ENCODE measurements at regions not wholly inside any gene's neighbourhood (a gene's known extent, or its start where the extent isn't known, plus 50 kb on each side); places are given as distances from the start of the nearest gene placed in this dataset.

DNA sequence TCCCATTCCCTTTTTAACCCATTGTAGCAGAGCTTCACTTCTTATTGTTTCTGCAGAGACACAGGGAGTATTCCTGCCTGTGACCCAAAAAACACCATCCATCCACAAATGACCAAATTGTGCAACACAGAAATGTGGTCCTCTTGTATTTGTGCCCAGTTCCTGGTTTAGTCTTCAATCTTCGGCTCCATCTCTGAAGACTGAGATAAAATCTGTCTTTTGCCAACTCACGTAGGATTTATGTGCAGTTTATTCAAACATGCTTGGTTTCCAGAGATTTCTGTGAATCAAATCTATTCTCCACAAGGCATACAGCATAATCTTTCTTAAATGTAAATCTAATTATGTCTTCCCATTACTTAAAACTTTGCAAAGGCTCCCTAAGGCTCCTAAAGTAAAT, 307.0 kb downstream of the AASDHPPT start:
- Histone ChIP-seq H3K4me1 (ENCODE audit: control insufficient read depth, insufficient read depth, low read length) (peaks cover 9% of the 10 kb centered on the region), H3K9ac (ENCODE audit: low read depth, low read length) (no peak overlapping the region), H3K4me3 (ENCODE audit: low read depth, low read length) (no peak overlapping the region), H3K27ac (ENCODE audit: low read depth, low read length) (no peak overlapping the region), H3K36me3 (ENCODE audit: control insufficient read depth, insufficient read depth, low read length) (no peaks in the 10 kb centered on the region), H3K9me3 (ENCODE audit: control insufficient read depth, insufficient read depth, low read length) (no peaks in the 10 kb centered on the region), H3K27me3 (ENCODE audit: control insufficient read depth, insufficient read depth, low read length) (no peaks in the 10 kb centered on the region)

DNA sequence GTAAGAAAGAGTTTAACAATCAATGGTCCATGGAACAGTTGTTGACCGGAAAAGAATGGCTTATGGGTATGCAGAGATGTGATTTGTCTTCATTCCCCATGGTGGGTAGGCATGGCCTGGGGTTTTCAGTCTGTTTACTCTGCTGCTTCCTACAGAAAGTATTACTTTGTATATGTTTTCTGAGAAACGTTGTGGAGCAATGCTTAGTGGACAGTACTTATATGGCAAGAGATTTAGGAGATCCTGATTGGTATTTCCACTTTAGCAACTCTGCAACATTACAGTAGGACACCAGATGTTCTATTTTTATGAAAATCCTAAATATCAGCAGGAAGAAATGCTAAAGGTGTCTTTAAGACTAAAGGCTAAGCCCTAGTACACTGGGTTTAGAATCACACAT, 309.1 kb downstream of the AASDHPPT start:
- H3K27me3 ChIP-seq (ENCODE audit: control insufficient read depth, insufficient read depth, low read length) = no peaks in the 10 kb centered on the region
- 0 out of 2 replicates have a peak, but pooled peaks cover 6% of the 10 kb centered on the region for H3K9me3 ChIP-seq (ENCODE audit: control insufficient read depth, insufficient read depth, low read length)
- no peak overlapping the region for H3K27ac ChIP-seq (ENCODE audit: low read depth, low read length)
- H3K36me3 ChIP-seq (ENCODE audit: control insufficient read depth, insufficient read depth, low read length) = no peaks in the 10 kb centered on the region
- H3K4me3 ChIP-seq (ENCODE audit: low read depth, low read length) = no peak overlapping the region
- H3K4me1 ChIP-seq (ENCODE audit: control insufficient read depth, insufficient read depth, low read length) = peaks cover 26% of the 10 kb centered on the region
- no peak overlapping the region for H3K9ac ChIP-seq (ENCODE audit: low read depth, low read length)

DNA sequence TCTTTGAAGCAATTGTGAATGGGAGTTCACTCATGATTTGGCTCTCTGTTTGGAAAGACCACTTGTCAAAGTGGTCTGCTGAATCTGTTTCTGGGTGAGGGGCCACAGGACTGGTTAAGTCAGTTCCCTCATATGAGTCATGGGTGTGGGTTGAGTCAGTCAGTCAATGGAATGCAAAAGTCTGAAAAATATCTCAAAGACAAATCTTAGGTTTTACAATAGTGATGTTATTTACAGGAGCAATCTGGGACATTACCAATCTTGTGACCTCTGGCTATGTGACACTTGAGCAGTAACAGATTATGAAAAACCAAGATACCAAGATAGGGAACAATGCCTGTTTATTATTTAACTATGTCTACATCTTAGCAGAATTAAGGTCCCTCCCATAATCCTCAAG, 311.6 kb downstream of the AASDHPPT start:
- Histone ChIP-seq H3K27me3 (ENCODE audit: control insufficient read depth, insufficient read depth, low read length) (no peaks in the 10 kb centered on the region), H3K27ac (ENCODE audit: low read depth, low read length) (no peak overlapping the region), H3K4me1 (ENCODE audit: control insufficient read depth, insufficient read depth, low read length) (peaks cover 35% of the 10 kb centered on the region), H3K4me3 (ENCODE audit: low read depth, low read length) (no peak overlapping the region), H3K9ac (ENCODE audit: low read depth, low read length) (no peak overlapping the region), H3K36me3 (ENCODE audit: control insufficient read depth, insufficient read depth, low read length) (no peaks in the 10 kb centered on the region), H3K9me3 (ENCODE audit: control insufficient read depth, insufficient read depth, low read length) (0 out of 2 replicates have a peak, but pooled peaks cover 6% of the 10 kb centered on the region)

DNA sequence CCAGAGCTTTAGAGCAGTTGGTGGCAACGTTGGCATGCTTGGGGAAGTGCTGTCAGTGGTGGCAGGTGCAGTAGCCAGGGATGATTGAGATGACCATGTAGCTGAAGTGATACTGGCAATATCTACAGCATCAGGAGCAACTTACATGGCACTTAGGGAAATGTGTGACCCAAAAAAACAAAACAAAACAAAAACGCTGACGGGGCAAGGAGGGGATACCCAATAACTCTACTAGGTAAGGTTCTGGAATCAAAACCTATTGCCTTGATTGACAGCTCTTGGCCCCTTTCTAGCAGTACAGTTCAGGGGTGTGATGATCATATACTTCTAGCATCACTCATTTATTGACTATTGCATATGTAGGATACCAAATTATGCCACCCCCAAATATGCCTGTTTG, 312.6 kb downstream of the AASDHPPT start:
- H3K4me1 ChIP-seq (ENCODE audit: control insufficient read depth, insufficient read depth, low read length) = peaks cover 26% of the 10 kb centered on the region
- H3K4me3 ChIP-seq (ENCODE audit: low read depth, low read length) = no peak overlapping the region; the same call in 1 of the 2 replicates
- no peak overlapping the region for H3K27ac ChIP-seq (ENCODE audit: low read depth, low read length)
- H3K9me3 ChIP-seq (ENCODE audit: control insufficient read depth, insufficient read depth, low read length) = 0 out of 2 replicates have a peak, but pooled peaks cover 6% of the 10 kb centered on the region
- no peaks in the 10 kb centered on the region for H3K27me3 ChIP-seq (ENCODE audit: control insufficient read depth, insufficient read depth, low read length)
- H3K36me3 ChIP-seq (ENCODE audit: control insufficient read depth, insufficient read depth, low read length) = no peaks in the 10 kb centered on the region
- no peak overlapping the region for H3K9ac ChIP-seq (ENCODE audit: low read depth, low read length)

DNA sequence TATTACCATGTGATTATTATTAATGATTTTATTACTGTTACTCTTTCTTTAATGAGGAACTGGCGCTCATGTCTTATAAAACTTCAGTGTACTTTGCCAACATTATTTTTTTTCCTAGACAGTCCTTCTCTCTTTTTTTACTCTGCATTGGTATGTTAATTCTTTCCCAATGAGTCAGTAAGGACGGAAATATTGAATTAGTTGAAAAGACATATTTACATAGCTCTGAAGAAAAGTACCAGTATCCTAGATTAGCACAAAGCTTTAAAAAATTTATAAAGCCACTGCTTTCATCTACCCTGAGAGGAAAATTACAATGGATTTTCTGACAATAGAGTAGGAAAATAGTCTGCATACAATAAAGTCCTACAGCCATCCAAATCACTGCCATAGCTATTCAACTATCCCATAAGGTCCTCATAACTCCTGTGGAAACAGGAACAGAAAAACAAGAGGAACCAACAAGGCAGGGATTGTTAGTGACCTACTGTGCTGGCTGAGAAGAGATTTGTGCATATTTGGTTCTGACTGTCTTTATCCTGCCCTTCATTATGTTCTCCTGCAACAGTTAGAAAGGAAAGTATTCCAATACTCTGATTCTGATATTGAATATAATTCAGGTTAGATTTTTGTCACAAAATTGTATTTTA, 314.4 kb downstream of the AASDHPPT start:
- Histone ChIP-seq H3K4me3 (ENCODE audit: low read depth, low read length) (no peak overlapping the region), H3K27me3 (ENCODE audit: control insufficient read depth, insufficient read depth, low read length) (no peaks in the 10 kb centered on the region), H3K9me3 (ENCODE audit: control insufficient read depth, insufficient read depth, low read length) (peaks cover 13% of the 10 kb centered on the region; the same call in 1 of the 2 replicates), H3K4me1 (ENCODE audit: control insufficient read depth, insufficient read depth, low read length) (peaks cover 26% of the 10 kb centered on the region), H3K36me3 (ENCODE audit: control insufficient read depth, insufficient read depth, low read length) (no peaks in the 10 kb centered on the region), H3K9ac (ENCODE audit: low read depth, low read length) (no peak overlapping the region), H3K27ac (ENCODE audit: low read depth, low read length) (no peak overlapping the region)

DNA sequence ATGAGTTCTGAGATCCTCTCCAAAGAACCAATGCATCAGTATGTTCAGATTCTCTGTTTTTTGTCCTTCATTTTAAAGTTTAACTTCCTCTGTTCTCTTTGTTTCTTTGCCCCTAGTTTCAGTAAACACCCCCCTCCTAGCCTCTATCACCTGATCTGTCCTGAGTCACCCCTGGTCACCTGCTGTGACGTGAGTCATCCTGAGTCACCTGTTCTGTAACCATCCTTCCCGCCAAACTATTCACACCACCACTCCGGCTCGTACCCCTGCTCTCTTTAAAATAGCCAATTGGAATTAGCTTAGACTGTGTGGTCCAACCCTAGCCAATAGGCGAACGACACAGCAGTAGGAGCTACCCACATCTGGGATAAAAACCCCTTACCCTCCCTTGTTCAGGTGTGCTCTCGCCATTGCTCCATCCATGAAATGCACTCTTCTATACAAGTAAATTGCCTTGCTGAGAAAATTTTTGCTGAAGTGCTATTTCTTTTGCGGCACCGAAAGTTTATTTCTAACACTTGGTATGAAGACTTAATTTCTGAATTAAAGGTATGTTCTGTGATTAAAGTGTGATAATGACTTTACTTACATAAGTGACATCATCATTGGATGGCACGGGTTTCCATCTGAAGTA, 318.4 kb downstream of the AASDHPPT start:
- no peak overlapping the region for H3K27ac ChIP-seq (ENCODE audit: low read depth, low read length)
- no peak overlapping the region for H3K9ac ChIP-seq (ENCODE audit: low read depth, low read length)
- H3K36me3 ChIP-seq (ENCODE audit: control insufficient read depth, insufficient read depth, low read length) = no peaks in the 10 kb centered on the region
- H3K4me1 ChIP-seq (ENCODE audit: control insufficient read depth, insufficient read depth, low read length) = peaks cover 16% of the 10 kb centered on the region
- H3K9me3 ChIP-seq (ENCODE audit: control insufficient read depth, insufficient read depth, low read length) = peaks cover 7% of the 10 kb centered on the region; the same call in 1 of the 2 replicates
- no peak overlapping the region for H3K4me3 ChIP-seq (ENCODE audit: low read depth, low read length)
- no peaks in the 10 kb centered on the region for H3K27me3 ChIP-seq (ENCODE audit: control insufficient read depth, insufficient read depth, low read length)

DNA sequence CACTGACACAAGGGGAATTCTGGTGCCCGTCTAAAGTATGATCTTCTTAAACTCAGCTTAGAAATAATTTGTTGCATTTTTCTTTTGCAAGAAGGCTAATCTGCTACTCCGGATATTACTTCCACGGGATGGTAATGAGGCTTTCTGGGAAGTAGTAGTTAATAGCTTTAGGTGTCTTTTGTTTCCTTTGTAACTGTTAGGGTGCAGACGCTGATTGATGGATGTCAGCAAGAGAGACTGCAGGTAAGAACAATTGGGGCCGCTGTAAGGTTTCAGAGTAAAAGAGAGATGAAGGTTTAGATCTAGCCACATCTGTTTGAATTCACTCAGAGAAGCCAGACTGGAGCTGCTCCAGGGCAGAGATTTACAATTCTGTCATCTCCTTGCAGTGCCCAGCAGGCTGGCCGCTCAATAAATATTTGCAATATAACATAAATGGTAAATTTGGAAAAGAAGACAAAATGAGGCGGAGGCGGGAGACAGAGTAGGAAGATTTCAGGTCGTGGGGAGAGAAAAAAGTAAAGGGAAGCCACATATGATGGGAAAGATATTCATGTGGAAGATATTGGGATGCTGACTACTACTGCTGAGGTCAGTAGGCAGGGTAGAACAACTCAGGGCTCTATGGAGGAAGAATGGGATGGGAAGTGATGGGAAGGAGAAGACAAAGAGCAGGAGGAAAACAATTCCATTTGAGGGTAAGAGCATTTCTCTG, 320.5 kb downstream of the AASDHPPT start:
- no peaks in the 10 kb centered on the region for H3K4me1 ChIP-seq (ENCODE audit: control insufficient read depth, insufficient read depth, low read length)
- H3K27ac ChIP-seq (ENCODE audit: low read depth, low read length) = no peak overlapping the region
- H3K36me3 ChIP-seq (ENCODE audit: control insufficient read depth, insufficient read depth, low read length) = no peaks in the 10 kb centered on the region
- no peak overlapping the region for H3K9ac ChIP-seq (ENCODE audit: low read depth, low read length)
- H3K9me3 ChIP-seq (ENCODE audit: control insufficient read depth, insufficient read depth, low read length) = peaks cover 7% of the 10 kb centered on the region; the same call in 1 of the 2 replicates
- H3K4me3 ChIP-seq (ENCODE audit: low read depth, low read length) = no peak overlapping the region
- no peaks in the 10 kb centered on the region for H3K27me3 ChIP-seq (ENCODE audit: control insufficient read depth, insufficient read depth, low read length)

DNA sequence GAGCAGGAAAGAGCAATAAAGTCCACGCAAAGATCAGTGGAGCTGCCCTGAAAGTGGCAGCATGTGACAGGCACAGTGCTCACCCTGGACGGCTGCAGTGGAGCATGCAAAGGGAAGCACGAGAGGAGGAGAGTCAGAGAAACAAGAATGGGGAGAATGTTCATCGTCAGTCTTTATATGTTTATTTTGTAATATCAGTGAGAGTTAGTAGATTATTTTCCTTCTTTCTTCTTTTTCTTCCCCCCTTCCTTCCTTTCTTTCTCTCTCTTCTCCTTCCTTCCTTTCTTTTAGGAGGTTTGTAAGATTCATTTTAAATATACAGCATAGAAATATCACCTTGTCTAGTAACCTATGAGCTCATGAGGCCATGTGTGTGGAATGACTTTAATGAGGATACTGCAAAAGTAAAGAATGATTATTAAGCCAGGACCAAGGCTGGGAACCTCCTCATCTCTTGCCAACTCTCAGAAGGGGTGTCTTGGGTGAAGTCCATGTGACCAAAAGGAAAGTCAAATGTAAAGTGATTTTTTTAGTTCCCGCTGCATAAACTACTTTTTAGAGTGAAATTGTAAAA, 321.1 kb downstream of the AASDHPPT start:
- H3K9ac ChIP-seq (ENCODE audit: low read depth, low read length) = no peak overlapping the region
- no peak overlapping the region for H3K4me3 ChIP-seq (ENCODE audit: low read depth, low read length)
- no peaks in the 10 kb centered on the region for H3K4me1 ChIP-seq (ENCODE audit: control insufficient read depth, insufficient read depth, low read length)
- no peaks in the 10 kb centered on the region for H3K36me3 ChIP-seq (ENCODE audit: control insufficient read depth, insufficient read depth, low read length)
- H3K27ac ChIP-seq (ENCODE audit: low read depth, low read length) = no peak overlapping the region
- H3K9me3 ChIP-seq (ENCODE audit: control insufficient read depth, insufficient read depth, low read length) = peaks cover 7% of the 10 kb centered on the region; the same call in 1 of the 2 replicates
- H3K27me3 ChIP-seq (ENCODE audit: control insufficient read depth, insufficient read depth, low read length) = no peaks in the 10 kb centered on the region

DNA sequence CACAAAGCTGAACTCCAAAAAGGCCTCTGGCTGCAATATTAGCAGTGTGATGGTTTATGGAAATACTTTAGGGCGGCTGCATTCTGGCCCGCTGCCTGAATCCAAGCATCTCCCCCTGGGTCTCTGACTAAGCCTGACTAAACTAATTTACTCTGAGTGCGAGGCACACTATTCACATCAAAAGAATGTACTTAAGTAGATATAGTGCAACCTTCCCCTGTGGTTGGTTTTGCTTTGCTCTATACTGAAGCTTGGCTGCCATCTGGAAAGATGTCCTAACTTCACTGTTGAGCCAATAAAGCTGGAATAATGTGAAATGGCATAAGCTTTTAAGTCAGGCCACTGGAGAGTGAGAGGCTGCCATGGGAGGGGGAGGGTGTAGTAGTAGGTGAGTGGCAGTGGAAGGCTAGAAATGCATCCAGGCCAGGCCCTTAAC, 321.6 kb downstream of the AASDHPPT start:
- Histone ChIP-seq H3K4me3 (ENCODE audit: low read depth, low read length) (no peak overlapping the region), H3K27me3 (ENCODE audit: control insufficient read depth, insufficient read depth, low read length) (no peaks in the 10 kb centered on the region), H3K36me3 (ENCODE audit: control insufficient read depth, insufficient read depth, low read length) (no peaks in the 10 kb centered on the region), H3K9me3 (ENCODE audit: control insufficient read depth, insufficient read depth, low read length) (peaks cover 7% of the 10 kb centered on the region; the same call in 1 of the 2 replicates), H3K4me1 (ENCODE audit: control insufficient read depth, insufficient read depth, low read length) (no peaks in the 10 kb centered on the region), H3K9ac (ENCODE audit: low read depth, low read length) (no peak overlapping the region), H3K27ac (ENCODE audit: low read depth, low read length) (no peak overlapping the region)

DNA sequence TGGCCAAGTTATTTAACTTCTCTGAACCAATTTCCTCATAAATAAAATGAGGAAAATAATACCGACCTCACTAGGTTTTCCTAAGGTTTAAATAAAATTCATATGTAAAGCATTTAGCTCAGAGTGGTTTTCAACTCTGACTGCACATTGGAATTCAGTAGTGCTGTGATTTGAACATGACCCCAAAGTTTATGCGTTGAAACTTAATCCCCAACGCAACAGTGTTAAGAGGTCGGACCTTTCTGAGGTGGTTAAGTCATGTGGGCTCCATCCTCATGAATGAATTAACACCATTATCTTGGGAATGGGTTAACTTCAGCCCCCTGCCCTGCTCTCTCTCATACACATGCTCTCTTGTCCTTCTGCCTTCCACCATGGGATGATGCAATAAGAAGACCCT, 322.2 kb downstream of the AASDHPPT start:
- Histone ChIP-seq H3K4me1 (ENCODE audit: control insufficient read depth, insufficient read depth, low read length) (no peaks in the 10 kb centered on the region), H3K36me3 (ENCODE audit: control insufficient read depth, insufficient read depth, low read length) (no peaks in the 10 kb centered on the region), H3K27me3 (ENCODE audit: control insufficient read depth, insufficient read depth, low read length) (no peaks in the 10 kb centered on the region), H3K4me3 (ENCODE audit: low read depth, low read length) (no peak overlapping the region), H3K9ac (ENCODE audit: low read depth, low read length) (no peak overlapping the region), H3K9me3 (ENCODE audit: control insufficient read depth, insufficient read depth, low read length) (peaks cover 7% of the 10 kb centered on the region; the same call in 1 of the 2 replicates), H3K27ac (ENCODE audit: low read depth, low read length) (no peak overlapping the region)

All from HUES48 (cell line).